Body of pancreas (tissue), 4 donors: ENCODE measurements at regions not wholly inside any gene's neighbourhood (a gene's known extent, or its start where the extent isn't known, plus 50 kb on each side); places are given as distances from the start of the nearest gene placed in this dataset.

ENCODE experiments used
- ATAC-seq: fragments of 150-250 bp; one replicate; pipeline ENCODE4 v1.9.1; 2016
- DNase-seq, 4 donors: peaks; one replicate each; pipeline ENCODE4 v3.0.0-alpha.2; 2019
- H3K27ac ChIP-seq, 4 donors: fragments of 200-600 bp; sonication (generic); 1 replicate in 3 of 4; 2 replicates in 1 of 4; pipeline versions ENCODE4 v1.5.1 to v1.6.1; 2016 to 2019; ENCODE audit warnings: mild to moderate bottlenecking in 1 of 4, mixed read lengths in 1 of 4, moderate library complexity in 1 of 4
- H3K27me3 ChIP-seq, 2 donors: fragments of 200-600 bp; sonication (generic); one replicate each; pipeline ENCODE4 v1.6.0; 2016; ENCODE audit warnings: mild to moderate bottlenecking in 1 of 2
- H3K36me3 ChIP-seq, 2 donors: fragments of 200-600 bp; sonication (generic); replicated peaks in 1 of 2; 2 replicates each; pipeline ENCODE4 v1.5.1; 2016; ENCODE audit warnings: low read depth in 2 of 2; ENCODE audit not compliant: insufficient read depth in 1 of 2
- H3K4me1 ChIP-seq: fragments of 200-600 bp; sonication (generic); one replicate; pipeline ENCODE4 v1.6.0; 2016
- H3K4me3 ChIP-seq, 2 donors: fragments of 200-600 bp; sonication (generic); 1 replicate in 1 of 2; 2 replicates in 1 of 2; pipeline ENCODE4 v1.5.1; 2016 to 2019
- H3K9me3 ChIP-seq, 3 donors: fragments of 200-600 bp; sonication (generic); 1 replicate in 2 of 3; 2 replicates in 1 of 3; pipeline ENCODE4 v1.5.1; 2016
- CTCF ChIP-seq, 7 experiments: fragments of 450-650 bp in 4 of 7; fragments of 200-600 bp in 3 of 7; sonication (generic) in 3 of 7; IDR thresholded peaks; one replicate each; pipeline ENCODE4 v1.5.1; 2016 to 2019; ENCODE audit warnings: antibody characterized with exemption in 7 of 7
- POLR2A ChIP-seq, 3 donors: fragments of 450-650 bp; IDR thresholded peaks; one replicate each; pipeline ENCODE4 v1.6.1; 2016; ENCODE audit warnings: antibody characterized with exemption in 3 of 3, mild to moderate bottlenecking in 2 of 3
- WGBS, 2 donors: methylation state at CpG; one replicate each; pipeline ENCODE4 v1.1.5; 2017; 5-methylcytosine and 5-hydroxymethylcytosine counted together
- intact Hi-C: fragments of 100-400 bp; cut with DNase I; formaldehyde crosslinking; loops from one replicate; pipeline ENCODE4 v1.15.1; 2023

GRCh38 chr11:15471895-15472799 lies 357.4 kb downstream of the INSC start:
- no peak for TF ChIP-seq CTCF (IDR thresholded peaks at IDR 0.05)
- no peak for TF ChIP-seq POLR2A (IDR thresholded peaks at IDR 0.05)
- Histone ChIP-seq H3K4me1 (no peaks in the 10 kb centered on the region), H3K27ac (no peak overlapping the region), H3K9me3 (no peaks in the 10 kb centered on the region), H3K36me3 (no peaks in the 10 kb centered on the region), H3K27me3 (no peaks in the 10 kb centered on the region), H3K4me3 (no peak overlapping the region)
- no peak for DNase-seq
- 25 to 36% methylated on average over 9 of the region's 9 CpGs for WGBS, 2 donors
- intact Hi-C loops: no loop called here
- peak; percentile 68 for ATAC-seq

DNA sequence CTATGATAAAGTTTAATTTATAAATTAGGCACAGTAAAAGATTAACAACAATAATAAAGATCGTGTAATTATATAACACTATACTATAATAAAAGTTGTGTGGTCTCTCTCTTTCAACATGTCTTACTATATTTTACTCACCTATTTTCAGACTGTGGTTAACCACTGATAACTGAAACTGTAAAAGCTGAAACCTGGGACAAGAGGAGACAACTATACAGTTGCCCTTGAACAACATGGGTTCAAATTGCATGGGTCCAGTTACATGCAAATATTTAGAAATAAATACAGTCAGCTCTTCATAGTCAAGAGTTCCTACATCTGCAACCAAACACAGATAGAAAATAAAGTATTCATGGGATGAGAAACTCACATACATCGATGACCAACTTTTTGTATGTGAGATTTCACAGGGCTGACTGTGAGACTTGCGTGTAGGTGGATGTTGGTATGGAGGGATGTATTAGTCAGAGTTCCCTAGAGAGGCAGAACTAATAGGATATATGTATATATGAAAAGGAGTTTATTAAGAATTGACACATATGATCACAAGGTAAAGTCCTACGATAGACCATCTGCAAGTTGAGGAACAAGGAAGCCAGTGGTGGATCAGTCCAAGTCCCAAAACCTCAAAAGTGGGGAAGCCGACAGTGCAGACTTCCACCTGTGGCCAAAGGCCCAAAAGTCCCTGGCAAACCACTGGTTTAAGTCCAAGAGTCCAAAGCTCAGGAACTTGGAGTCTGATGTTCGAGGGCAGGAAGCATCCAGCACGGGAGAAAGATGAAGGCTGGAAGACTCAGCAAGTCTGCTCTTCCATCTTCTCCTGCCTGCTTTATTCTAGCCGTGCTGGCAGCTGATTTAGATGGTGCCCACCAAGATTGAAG lies 359.5 kb downstream of the INSC start:
- Histone ChIP-seq H3K36me3 (no peaks in the 10 kb centered on the region), H3K9me3 (no peaks in the 10 kb centered on the region), H3K27ac (no peak overlapping the region), H3K27me3 (no peaks in the 10 kb centered on the region), H3K4me3 (no peak overlapping the region), H3K4me1 (no peaks in the 10 kb centered on the region)
- intact Hi-C loops: no loop called here
- no peak for TF ChIP-seq CTCF (IDR thresholded peaks at IDR 0.05)
- no peak for TF ChIP-seq POLR2A (IDR thresholded peaks at IDR 0.05)
- DNase-seq: no peak
- no peak for ATAC-seq
- WGBS, 2 donors: 77 to 82% methylated on average over 6 to 8 of the region's 8 CpGs

DNA sequence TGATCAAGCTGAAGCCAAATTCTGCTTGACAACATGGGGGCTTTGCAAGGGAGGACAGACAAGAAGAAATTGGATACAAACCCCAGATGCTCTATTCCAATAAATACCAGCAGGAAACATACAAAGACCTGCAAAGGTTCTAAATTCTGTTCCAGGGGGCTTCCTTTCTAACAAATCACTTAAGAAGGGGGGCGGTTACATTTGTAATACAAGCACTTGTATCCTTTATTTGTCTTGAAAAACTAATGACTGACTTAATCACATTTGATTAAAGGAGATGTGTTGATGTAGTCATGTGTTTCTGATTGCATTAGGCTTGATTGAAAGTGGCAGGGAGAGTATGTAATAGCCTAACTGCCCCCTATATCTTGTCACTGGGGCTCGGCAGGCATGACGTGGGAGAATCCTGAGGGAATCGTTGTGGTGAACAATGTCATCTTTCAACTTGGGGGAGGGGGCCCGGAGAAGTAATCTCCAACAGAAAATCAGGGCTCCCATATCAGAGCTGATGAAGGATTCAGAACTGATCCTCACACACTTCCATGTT lies 361.7 kb downstream of the INSC start:
- TF ChIP-seq POLR2A (IDR thresholded peaks at IDR 0.05) (no peak), CTCF (IDR thresholded peaks at IDR 0.05) (no peak)
- no peak overlapping the region for H3K4me3 ChIP-seq
- H3K9me3 ChIP-seq: no peaks in the 10 kb centered on the region
- H3K27me3 ChIP-seq: no peaks in the 10 kb centered on the region
- no peak for DNase-seq
- no peaks in the 10 kb centered on the region for H3K4me1 ChIP-seq
- no peak for ATAC-seq
- no peak overlapping the region for H3K27ac ChIP-seq
- H3K36me3 ChIP-seq: no peaks in the 10 kb centered on the region
- WGBS, 2 donors: 46 to 59% methylated on average over 5 of the region's 5 CpGs
- intact Hi-C loops: no loop called here

DNA sequence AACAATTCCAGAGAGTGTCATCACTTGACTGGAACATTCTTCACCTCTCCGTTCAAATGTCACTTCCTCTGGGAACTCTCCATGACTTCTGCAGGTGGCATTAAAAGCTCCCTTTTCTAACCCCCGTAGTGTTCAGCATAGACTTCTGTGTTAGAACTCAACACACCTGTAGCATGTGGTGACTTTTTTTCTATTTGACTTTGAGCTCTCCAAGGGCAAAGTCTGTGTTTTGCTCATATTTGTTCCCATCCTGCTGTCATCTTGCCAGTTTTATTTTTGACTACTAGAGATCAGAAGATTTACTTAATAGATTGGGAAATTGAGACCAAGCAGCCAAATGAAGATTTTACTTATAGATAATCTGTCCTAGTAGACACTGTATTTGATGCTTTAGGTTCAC lies 367.1 kb downstream of the INSC start:
- DNase-seq: no peak
- Histone ChIP-seq H3K9me3 (no peaks in the 10 kb centered on the region), H3K27ac (no peak overlapping the region), H3K4me3 (no peak overlapping the region), H3K36me3 (no peaks in the 10 kb centered on the region), H3K27me3 (no peaks in the 10 kb centered on the region), H3K4me1 (no peaks in the 10 kb centered on the region)
- ATAC-seq: no peak
- TF ChIP-seq CTCF (IDR thresholded peaks at IDR 0.05): no peak
- 20 to 38% methylated on average over 2 of the region's 2 CpGs for WGBS, 2 donors
- intact Hi-C loops: no loop called here
